Astrocyte of the cerebellum (primary cell): ENCODE measurements at regions not wholly inside any gene's neighbourhood (a gene's known extent, or its start where the extent isn't known, plus 50 kb on each side); places are given as distances from the start of the nearest gene placed in this dataset.

Experiments used
- DNase-seq: peaks from one replicate; pipeline ENCODE4 v3.0.0-alpha.2; 2011; ENCODE audit warnings: low read depth
- H3K4me3 ChIP-seq: 2 replicates; pipeline ENCODE4 v1.5.1; 2011; ENCODE audit warnings: mild to moderate bottlenecking, low read depth, low read length, moderate library complexity
- in situ Hi-C: cut with HindIII; loops from 2 replicates; pipeline ENCODE4 v1.10.0; 2017; ENCODE audit warnings: low sequenced_read_pairs
- TF ChIP-seq, protein P1 (sequence below): IDR thresholded peaks from 2 replicates; pipeline ENCODE4 v1.5.1; 2012; ENCODE audit warnings: low read length, low read depth, moderate library complexity, mild to moderate bottlenecking; ENCODE audit errors: missing control alignments

DNA sequence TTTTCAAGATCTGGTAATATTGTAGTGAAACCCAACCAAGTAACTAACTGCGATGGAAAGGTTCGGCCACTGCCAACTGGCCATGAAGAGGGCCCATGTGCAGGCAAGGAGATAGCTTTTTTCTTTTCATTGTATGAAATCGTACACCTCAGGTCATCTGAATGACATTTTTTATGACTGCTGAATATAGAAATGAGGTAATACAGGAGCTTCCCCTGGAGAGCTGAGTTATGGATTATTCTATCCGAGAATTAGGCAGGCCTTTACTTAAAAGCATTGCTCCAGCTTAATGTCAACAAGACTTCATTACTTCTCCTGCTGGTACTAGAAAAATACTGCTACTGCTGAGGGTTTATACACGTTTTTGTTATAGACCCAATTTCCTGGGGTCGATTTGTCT is 1215.6 kb downstream of the EFNB2 start:
- no peak for DNase-seq
- TF ChIP-seq, protein P1, sequence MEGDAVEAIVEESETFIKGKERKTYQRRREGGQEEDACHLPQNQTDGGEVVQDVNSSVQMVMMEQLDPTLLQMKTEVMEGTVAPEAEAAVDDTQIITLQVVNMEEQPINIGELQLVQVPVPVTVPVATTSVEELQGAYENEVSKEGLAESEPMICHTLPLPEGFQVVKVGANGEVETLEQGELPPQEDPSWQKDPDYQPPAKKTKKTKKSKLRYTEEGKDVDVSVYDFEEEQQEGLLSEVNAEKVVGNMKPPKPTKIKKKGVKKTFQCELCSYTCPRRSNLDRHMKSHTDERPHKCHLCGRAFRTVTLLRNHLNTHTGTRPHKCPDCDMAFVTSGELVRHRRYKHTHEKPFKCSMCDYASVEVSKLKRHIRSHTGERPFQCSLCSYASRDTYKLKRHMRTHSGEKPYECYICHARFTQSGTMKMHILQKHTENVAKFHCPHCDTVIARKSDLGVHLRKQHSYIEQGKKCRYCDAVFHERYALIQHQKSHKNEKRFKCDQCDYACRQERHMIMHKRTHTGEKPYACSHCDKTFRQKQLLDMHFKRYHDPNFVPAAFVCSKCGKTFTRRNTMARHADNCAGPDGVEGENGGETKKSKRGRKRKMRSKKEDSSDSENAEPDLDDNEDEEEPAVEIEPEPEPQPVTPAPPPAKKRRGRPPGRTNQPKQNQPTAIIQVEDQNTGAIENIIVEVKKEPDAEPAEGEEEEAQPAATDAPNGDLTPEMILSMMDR, result no peak
- H3K4me3 ChIP-seq, result no peak overlapping the region
- in situ Hi-C loops, result no loop called here

DNA sequence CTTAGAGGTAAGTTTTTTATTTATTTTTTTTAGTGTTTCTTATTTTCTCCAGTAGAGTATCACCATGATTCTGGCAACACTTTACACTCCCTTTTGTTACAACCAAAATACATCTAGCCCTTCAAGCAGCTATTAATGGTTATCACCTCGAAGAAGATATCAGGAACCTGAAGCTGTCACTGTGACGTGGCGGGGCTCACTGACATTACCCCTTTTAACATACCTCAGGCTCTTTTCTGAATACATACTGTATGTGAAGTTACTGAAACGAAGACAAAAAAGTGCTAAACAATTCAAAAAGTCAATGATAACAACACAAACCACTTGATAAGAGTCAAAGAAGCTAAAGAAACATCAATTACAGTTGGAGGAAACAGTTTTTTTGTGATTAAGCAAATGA is 1218.7 kb downstream of the EFNB2 start:
- H3K4me3 ChIP-seq, result no peak overlapping the region
- in situ Hi-C loops, result no loop called here
- TF ChIP-seq, protein P1, result no peak
- DNase-seq, result no peak

DNA sequence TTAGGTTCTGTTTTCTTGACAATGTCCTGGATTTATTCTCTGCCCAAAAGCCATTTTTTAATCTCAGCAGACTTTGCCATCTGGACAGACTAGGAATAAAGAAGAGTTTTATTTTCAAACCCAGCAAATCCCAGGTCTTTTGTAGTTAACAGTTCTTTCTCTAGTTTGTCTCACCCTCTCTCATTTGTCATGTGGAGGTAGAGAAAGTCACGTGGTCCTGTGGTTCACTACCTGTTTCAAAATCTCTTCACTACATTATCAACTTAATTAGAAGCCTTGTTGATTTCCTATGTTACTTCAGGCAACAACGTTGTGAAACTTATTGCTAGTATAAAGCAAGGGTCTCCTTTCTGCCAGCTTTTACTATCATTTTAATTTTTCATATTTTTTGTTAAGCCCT is 1222.6 kb downstream of the EFNB2 start:
- in situ Hi-C loops, result no loop called here
- H3K4me3 ChIP-seq, result no peak overlapping the region
- TF ChIP-seq, protein P1, result no peak
- DNase-seq, result no peak

DNA sequence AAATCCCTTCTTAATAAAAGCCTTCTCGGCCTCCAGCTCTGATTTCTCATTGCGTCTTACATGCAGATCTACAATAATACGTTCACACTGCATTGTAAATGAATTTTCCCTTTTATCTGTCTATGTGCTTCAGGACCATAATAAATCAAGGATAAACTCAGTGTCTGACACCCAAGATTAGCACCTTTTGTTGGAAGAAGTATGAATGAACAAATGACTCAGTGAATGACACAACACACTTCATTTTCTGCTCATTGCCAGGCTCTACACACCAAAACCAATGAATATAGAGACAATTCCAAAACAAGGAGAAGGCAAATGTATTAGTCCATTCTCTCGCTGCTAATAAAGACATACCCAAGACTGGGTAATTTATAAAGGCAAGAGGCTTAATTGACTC is 1224.4 kb downstream of the EFNB2 start:
- DNase-seq, result no peak
- TF ChIP-seq, protein P1, result no peak
- H3K4me3 ChIP-seq, result no peak overlapping the region
- in situ Hi-C loops, result no loop called here

DNA sequence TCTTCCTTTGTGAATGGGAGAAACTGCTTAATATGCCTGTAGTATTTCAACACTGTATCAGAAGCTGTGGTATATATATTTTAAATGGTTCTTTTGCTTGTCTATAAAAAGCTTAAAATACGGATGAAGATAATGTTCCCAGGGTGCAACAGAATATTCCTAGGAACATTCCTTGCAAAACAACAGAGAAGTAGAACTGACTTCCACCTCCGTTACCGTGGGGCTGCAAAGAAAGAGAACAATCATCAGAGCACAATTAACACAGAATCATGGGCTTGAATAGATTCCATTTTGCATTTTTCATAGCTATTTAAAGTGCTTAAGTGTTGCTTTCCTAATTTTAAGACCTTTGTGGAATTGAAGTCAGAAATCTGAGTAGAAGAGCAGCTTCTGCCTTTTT is 1227.7 kb downstream of the EFNB2 start:
- TF ChIP-seq, protein P1, result no peak
- H3K4me3 ChIP-seq, result no peak overlapping the region
- DNase-seq, result no peak
- in situ Hi-C loops, result no loop called here

DNA sequence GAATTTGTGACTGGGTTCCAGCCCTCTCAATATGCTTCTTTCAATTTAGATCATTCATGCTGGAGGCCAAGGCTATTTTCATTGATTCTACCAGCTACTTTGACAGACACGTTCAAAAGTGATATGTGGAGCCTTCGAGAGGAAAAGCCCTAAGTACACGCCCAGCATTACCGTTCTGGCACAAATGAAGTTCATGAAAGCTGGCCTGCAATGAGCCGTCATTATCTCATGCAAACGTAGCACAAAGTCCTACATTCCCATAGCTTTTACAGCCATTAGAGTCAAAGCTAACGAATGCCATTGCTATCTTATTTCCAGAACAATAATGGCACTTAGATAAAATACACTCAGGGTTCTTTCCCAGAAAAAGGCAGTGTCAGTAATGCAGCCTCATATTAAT is 1237.6 kb downstream of the EFNB2 start:
- no peak for DNase-seq
- in situ Hi-C loops, result no loop called here
- TF ChIP-seq, protein P1, result no peak
- H3K4me3 ChIP-seq, result no peak overlapping the region

DNA sequence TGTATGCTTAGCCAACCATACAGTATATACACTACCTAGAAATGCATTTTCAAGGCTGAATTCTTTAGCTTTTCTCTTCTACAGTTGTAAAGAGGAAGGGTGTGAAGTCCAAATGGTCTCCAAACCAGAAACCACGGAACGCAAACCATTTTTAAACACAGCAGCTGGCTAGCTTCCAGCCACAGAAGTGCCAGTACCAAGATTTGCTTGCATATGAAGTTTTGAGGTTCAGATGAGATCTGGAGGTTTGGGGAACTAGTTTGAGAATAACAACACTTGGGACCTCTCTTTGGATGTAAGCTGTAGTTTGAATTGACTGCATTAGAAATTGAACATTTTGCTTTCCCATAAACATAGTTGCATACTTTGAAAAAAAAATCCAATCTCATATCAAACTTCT is 1243.5 kb downstream of the EFNB2 start:
- in situ Hi-C loops, result no loop called here
- TF ChIP-seq, protein P1, result no peak
- no peak overlapping the region for H3K4me3 ChIP-seq

More for the DNA sequence above, 1243.5 kb downstream of the EFNB2 start:
- DNase-seq, result no peak
